NCI-H1417 (cell line): ENCODE measurements at regions not wholly inside any gene's neighbourhood (a gene's known extent, or its start where the extent isn't known, plus 50 kb on each side); places are given as distances from the start of the nearest gene placed in this dataset.
"Not testable (repeated sequence)": the region's sequence is repeated elsewhere in the genome, so short reads cannot be mapped to it uniquely, and the experiment has no call there.

Experiments
- DNase-seq, 3 experiments: peaks; one replicate each; lab custom pipeline; 2025; lab: John Stamatoyannopoulos, UW

DNA sequence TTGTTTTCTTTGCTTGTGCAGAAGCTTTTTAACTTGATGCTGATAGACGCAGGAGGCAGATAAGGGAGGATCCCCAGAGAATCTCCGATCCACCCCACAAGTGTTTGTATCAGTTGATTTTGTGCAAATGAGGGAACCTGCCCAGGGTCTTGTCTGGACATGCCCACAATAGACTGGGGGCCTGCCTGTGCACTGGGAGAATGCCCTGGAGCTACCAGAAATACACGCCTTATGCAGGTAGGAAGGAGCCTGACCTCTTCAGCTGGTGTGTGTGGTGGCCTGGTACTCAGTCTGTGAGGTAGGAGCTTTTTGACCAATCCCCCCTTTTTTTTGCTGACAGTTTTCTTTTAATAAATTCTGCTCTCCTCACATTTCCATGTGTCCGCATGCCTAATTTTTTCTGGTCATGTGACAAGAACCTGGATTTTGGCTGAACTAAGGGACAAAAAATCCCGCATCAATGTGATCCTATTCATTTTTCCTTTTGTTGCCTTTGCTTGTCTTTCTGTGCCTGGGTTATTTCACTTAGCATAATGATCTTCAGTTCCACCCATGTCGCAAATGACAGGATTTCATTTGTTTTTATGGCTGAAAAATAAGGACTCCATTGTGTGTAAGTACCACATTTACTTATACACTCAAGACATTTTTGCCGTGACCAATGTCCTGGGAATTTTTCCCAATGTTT, 430.6 kb upstream of the NRG3 start:
- DNase-seq, result no peak

DNA sequence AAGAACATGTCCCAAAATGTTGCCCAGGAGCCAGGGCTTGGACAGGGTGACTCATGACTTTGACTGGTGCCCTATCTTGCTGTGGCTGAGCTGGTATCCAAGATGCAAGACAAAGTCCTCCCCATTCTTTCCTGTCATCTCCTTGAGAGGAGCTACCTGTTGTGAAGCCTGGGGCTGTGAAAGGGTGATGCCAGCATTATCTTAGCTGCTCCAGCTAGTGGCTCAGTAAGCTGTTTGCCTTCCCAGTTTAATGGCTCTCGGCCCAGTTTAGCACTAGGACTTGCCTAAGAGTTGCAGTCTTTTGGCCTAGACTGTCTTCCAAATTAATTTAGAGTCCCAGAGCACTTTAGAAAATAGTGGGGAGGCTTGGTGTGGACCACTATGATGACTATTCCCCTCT, 424.3 kb upstream of the NRG3 start:
- DNase-seq, result no peak

GRCh38 chr10:81472927-81473470, 402.0 kb upstream of the NRG3 start:
- no peak for DNase-seq

- no peak for DNase-seq
Measured at GRCh38 chr10:81473755-81474154, 401.2 kb upstream of the NRG3 start.

DNA sequence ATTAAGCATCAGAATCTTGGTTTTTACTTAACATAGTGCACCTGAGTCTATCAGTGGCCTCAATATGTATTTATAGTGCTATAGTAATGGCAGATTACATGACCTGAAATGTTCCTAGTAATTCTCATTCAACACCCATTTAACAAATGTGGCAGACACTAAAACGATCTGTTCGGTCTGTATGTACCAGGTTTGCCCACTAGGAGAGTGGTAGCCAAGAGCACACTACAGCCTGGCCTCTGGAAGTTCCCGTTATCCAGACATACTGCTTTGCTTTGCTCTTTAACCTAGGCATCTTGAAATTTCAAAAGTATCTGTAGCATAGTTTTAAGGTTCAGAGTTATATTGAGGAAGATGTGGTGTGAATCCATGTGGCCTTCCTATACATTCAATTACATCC, 395.7 kb upstream of the NRG3 start:
- no peak for DNase-seq

DNA sequence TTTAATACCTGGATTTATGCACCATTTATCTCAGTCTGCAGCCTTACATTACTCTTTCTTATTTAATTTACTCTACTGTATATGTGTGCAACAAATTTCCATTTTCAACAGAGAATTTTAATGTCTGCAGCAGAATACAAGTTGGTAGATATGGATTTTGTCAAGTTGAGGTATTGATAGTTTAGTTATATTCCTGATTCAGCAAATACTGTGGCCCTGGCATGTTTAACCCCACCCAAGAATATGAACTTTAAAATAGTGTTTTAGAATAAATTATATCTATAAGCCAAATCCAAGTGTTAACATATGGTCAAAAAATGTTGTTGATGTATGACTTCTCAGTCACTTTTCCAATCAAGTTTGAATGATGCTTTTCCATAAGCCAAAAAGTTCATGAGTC, 378.4 kb upstream of the NRG3 start:
- no peak for DNase-seq

- DNase-seq, result no peak
Measured at GRCh38 chr10:81498011-81498551, 376.9 kb upstream of the NRG3 start.

DNA sequence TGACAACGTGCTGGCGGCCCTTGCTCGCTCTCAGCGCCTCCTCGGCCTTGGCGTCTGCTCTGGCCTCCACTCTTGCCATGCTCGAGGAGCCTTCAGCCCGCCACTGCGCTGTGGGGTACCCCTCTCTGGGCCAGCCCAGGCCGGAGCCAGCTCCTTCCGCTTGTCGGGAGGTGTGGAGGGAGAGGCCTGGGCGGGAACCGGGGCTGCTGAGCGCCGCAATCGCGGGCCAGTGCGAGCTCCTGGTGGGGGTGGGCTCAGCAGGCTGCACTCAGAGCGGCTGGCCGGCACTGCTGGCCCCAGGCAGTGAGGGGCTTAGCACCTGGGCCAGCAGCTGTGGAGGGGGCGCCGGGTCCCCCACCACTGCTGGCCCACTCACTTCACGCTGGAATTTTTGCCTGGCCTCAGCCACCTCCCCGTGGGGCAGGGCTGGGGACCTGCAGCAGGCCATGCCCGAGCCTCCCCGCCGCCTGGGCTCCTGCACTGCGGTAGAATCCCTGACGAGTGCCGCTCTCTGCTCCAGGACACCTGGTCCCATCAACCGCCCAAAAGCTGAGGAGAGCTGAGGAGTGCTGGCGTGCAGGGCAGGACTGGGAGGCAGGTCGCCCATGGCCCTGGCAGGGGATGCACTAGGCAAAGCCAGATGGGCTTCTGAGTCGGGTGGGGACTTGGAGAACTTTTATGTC, 372.2 kb upstream of the NRG3 start:
- no peak for DNase-seq

DNA sequence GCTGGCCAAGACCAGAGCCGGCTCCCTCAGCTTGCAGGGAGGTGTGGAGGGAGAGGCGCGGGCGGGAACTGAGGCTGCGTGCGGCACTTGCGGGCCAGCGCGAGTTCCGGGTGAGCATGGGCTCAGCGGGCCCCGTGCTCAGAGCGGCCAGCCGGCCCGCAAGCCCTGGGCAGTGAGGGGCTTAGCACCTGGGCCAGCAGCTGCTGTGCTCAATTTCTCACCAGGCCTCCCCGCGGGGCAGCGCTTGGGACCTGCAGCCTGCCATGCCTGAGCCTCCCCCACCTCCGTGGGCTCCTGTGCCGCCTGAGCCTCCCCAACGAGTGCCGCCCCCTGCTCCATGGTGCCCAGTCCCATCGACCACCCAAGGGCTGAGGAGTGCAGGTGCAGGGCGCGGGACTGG, 369.2 kb upstream of the NRG3 start:
- DNase-seq, result not testable (repeated sequence)

GRCh38 chr10:81514811-81515210, 360.2 kb upstream of the NRG3 start:
- DNase-seq, result no peak

DNA sequence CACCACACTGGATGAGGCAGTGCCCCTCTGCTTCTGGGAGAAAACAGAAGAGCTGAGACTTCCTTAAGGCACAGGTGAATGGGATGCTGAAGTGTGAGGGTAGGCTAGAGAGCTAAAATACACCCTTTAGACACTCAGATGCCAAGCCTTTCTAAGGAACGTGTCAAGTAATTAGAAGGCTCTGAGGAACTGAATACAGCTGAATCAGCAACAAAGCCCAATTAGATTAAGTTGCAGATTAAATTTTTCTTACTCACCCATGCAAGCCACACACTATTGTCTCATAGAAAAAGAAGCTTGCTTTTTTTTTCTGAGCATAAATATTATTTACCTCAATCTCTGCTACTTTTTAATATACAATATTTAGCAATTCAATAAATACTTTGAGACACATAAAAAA, 354.3 kb upstream of the NRG3 start:
- DNase-seq, result no peak

GRCh38 chr10:81524467-81524866, 350.5 kb upstream of the NRG3 start:
- no peak for DNase-seq

DNA sequence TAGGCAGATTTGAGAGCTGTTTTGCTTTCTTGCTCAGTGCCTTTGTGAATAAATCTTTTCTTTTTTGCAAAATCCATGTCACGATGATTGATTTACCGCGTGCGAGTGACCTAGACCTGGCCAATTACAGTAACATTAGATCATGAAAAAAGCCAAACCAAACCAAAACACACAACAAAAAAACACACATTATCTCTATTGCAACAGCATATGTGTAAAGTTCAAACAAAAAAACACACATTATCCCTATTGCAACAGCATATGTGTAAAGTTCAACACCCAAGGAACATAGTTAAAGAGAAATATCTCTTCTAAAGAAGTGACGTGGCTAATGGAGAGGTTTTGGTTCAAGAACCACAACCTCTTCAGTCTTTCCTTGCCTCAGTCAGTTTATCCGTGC, 342.6 kb upstream of the NRG3 start:
- no peak for DNase-seq

- no peak for DNase-seq
Measured at GRCh38 chr10:81534991-81535390, 340.0 kb upstream of the NRG3 start.

GRCh38 chr10:81541517-81541916, 333.5 kb upstream of the NRG3 start:
- DNase-seq, result no peak

DNA sequence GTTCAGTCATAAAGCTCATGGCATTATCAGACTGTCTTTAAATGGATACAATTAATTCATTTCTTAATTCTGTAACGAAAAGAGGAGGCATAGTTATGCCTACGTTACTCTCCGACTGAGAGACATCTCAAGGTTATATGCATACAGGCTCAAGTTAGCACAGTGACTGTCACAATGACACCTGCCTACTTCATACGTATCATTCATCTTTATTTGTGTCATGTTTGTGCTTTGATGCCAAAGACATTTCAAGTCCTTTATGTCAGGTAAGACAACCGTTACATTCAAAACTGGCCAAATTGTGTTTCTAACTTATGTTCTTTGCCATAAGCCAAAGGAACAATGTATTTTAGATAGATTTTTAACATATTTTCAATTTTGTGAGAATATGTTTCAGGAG, 328.8 kb upstream of the NRG3 start:
- DNase-seq, result no peak

- DNase-seq, result no peak
Measured at GRCh38 chr10:81548160-81548559, 326.8 kb upstream of the NRG3 start.

- no peak for DNase-seq
Measured at GRCh38 chr10:81564143-81564542, 310.9 kb upstream of the NRG3 start.

DNA sequence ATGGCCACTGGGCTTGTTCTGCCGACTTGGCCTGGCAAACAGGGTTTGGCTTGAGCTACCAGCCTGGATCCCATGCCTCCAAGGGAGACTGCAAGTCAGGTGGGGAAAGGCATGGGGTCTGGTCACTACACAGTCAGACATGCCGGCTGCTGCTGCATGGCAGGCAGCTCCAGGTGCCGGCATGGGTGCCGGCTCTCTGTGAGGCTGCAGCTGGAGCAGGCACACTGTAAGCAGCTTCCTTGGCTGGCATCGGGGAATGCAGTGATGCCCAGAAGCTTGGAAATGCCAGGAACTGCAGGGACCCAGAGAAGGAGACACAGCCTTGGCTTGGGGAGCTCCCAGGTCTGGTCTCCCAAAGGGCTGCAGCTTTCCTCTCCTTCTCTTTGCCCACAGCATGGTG, 305.5 kb upstream of the NRG3 start:
- no peak for DNase-seq

DNA sequence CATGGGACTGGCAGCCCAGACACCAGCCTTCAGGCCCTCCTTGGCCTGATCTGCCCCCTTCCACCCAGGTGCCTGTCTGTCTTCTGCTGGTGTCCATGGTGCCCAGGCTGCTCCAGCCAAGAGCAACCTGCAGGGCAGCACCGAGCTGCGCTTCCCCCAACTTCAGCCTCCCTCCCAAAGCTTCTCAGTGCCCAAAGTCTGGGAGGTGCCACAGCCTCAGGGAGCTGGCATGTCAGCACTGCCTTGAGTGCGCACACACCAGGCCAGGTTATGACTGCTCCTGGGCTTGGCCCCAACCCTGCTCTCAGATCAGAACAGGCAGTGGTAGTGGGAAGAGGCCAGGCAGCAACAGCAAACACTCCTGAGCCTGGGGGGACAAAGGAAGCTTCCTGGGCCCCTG, 304.6 kb upstream of the NRG3 start:
- DNase-seq, result no peak

- no peak for DNase-seq
Measured at GRCh38 chr10:81570878-81571794, 303.9 kb upstream of the NRG3 start.

GRCh38 chr10:81575036-81575435, 300.0 kb upstream of the NRG3 start:
- no peak for DNase-seq
